ENCODE measurements at regions not wholly inside any gene's neighbourhood (a gene's known extent, or its start where the extent isn't known, plus 50 kb on each side); places are given as distances from the start of the nearest gene placed in this dataset.

DNA sequence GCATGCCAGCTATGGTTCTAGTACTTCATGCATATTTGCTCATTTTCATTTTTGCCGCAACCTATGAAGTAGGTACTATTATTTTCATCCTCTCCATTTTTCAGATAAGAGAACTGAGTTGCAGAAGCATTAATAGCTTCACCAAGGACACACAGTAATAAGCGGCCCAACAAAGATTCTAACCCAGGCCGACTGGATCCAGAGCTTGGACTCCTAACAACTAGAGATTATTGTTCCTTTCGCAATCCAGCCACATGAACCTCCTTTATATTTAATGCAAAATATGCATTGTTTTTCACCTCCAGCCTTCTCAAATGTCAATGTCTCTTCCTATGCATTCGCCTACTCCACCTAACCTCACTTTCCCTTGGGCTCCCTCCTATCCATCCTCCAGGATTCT is 148.3 kb downstream of the CCDC34 start:
- Histone ChIP-seq H3K27ac (ENCODE audit: low read depth, low read length, poor library complexity, severe bottlenecking) (no peak overlapping the region), H3K4me1 (ENCODE audit: insufficient read depth, low read length, poor library complexity, severe bottlenecking) (no peaks in the 10 kb centered on the region), H3K4me2 (ENCODE audit: low read length) (no peak overlapping the region), H3K79me2 (ENCODE audit: insufficient read depth, low read depth, low read length) (no peaks in the 10 kb centered on the region), H2AFZ (ENCODE audit: low read length) (no peak overlapping the region), H3K4me3 (ENCODE audit: low read depth, low read length, poor library complexity, severe bottlenecking) (no peak overlapping the region), H3K9me3 (ENCODE audit: low read length) (no peaks in the 10 kb centered on the region), H3K9me2 (ENCODE audit: insufficient read depth, low read length) (no peaks in the 10 kb centered on the region), H4K20me1 (ENCODE audit: insufficient read depth, low read length) (no peaks in the 10 kb centered on the region), H3K36me3 (ENCODE audit: insufficient read depth, low read length) (no peaks in the 10 kb centered on the region)
- no peak for DNase-seq (ENCODE audit: low spot score)
- POLR2A ChIA-PET = interaction anchor here (0.7 kb wide), 1 partner anchor 782 kb away, joined by 3 read pairs; no protein-coding TSS in a partner anchor
- TF ChIP-seq EZH2phosphoT487 (IDR thresholded peaks at IDR 0.05; ENCODE audit: borderline replicate concordance, low read depth, low read length) = no peak
- TF ChIP-seq, protein P1, sequence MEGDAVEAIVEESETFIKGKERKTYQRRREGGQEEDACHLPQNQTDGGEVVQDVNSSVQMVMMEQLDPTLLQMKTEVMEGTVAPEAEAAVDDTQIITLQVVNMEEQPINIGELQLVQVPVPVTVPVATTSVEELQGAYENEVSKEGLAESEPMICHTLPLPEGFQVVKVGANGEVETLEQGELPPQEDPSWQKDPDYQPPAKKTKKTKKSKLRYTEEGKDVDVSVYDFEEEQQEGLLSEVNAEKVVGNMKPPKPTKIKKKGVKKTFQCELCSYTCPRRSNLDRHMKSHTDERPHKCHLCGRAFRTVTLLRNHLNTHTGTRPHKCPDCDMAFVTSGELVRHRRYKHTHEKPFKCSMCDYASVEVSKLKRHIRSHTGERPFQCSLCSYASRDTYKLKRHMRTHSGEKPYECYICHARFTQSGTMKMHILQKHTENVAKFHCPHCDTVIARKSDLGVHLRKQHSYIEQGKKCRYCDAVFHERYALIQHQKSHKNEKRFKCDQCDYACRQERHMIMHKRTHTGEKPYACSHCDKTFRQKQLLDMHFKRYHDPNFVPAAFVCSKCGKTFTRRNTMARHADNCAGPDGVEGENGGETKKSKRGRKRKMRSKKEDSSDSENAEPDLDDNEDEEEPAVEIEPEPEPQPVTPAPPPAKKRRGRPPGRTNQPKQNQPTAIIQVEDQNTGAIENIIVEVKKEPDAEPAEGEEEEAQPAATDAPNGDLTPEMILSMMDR (conservative IDR thresholded peaks at IDR 0.05; ENCODE audit: low read length) = no peak
- intact Hi-C loops (cut with micrococcal nuclease; ENCODE audit: unreplicated experiment) = no loop called here
- CTCF ChIA-PET (ENCODE audit: unreplicated experiment) = no interaction called here
- no TSS peak for BruUV-seq (replicated peaks)

DNA sequence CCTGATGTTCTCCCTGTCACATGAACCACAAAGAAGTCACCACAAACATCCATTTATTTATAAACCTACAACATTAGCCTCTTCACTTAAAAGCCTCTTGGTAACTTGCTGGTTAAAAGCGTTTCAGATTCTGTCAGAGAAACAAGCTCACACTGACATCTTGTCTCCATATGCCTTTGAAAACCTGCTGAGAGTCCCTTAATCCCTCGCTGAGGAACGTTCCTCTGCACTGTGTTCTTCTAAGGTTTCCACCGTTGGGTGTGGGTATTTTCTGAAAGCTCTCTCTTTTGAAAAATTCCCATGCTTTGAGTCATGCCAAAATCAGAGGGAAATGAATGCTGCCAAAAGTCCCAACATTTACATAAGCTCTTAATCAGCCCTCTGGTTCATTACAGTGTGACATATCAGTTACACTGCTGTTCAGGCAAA is 149.8 kb downstream of the CCDC34 start:
- H3K9me3 ChIP-seq (ENCODE audit: low read length) = no peaks in the 10 kb centered on the region

GRCh38 chr11:27212248-27212780 is 150.7 kb downstream of the CCDC34 start:
- H2AFZ ChIP-seq (ENCODE audit: low read length) = no peak overlapping the region
- intact Hi-C loops (cut with micrococcal nuclease; ENCODE audit: unreplicated experiment) = no loop called here
- H3K27ac ChIP-seq (ENCODE audit: low read depth, low read length, poor library complexity, severe bottlenecking) = no peak overlapping the region
- no peaks in the 10 kb centered on the region for H3K9me2 ChIP-seq (ENCODE audit: insufficient read depth, low read length)
- no peaks in the 10 kb centered on the region for H4K20me1 ChIP-seq (ENCODE audit: insufficient read depth, low read length)
- no TSS peak for BruUV-seq (replicated peaks)
- H3K36me3 ChIP-seq (ENCODE audit: insufficient read depth, low read length) = no peaks in the 10 kb centered on the region
- H3K9me3 ChIP-seq (ENCODE audit: low read length) = no peaks in the 10 kb centered on the region
- H3K4me1 ChIP-seq (ENCODE audit: insufficient read depth, low read length, poor library complexity, severe bottlenecking) = no peaks in the 10 kb centered on the region
- ChIA-PET CTCF (ENCODE audit: unreplicated experiment) (no interaction called here), POLR2A (no interaction called here)
- no peak for DNase-seq (ENCODE audit: low spot score)
- H3K4me3 ChIP-seq (ENCODE audit: low read depth, low read length, poor library complexity, severe bottlenecking) = no peak overlapping the region
- no peak overlapping the region for H3K4me2 ChIP-seq (ENCODE audit: low read length)
- no peak for TF ChIP-seq EZH2phosphoT487 (IDR thresholded peaks at IDR 0.05; ENCODE audit: borderline replicate concordance, low read depth, low read length)
- TF ChIP-seq, protein P1 (conservative IDR thresholded peaks at IDR 0.05; ENCODE audit: low read length) = no peak
- no peaks in the 10 kb centered on the region for H3K79me2 ChIP-seq (ENCODE audit: insufficient read depth, low read depth, low read length)

More for the DNA sequence above, 149.8 kb downstream of the CCDC34 start:
- Histone ChIP-seq H3K4me3 (ENCODE audit: low read depth, low read length, poor library complexity, severe bottlenecking) (no peak overlapping the region), H3K4me1 (ENCODE audit: insufficient read depth, low read length, poor library complexity, severe bottlenecking) (no peaks in the 10 kb centered on the region), H3K79me2 (ENCODE audit: insufficient read depth, low read depth, low read length) (no peaks in the 10 kb centered on the region), H2AFZ (ENCODE audit: low read length) (no peak overlapping the region), H3K36me3 (ENCODE audit: insufficient read depth, low read length) (no peaks in the 10 kb centered on the region), H3K9me2 (ENCODE audit: insufficient read depth, low read length) (no peaks in the 10 kb centered on the region), H3K4me2 (ENCODE audit: low read length) (no peak overlapping the region), H4K20me1 (ENCODE audit: insufficient read depth, low read length) (no peaks in the 10 kb centered on the region), H3K27ac (ENCODE audit: low read depth, low read length, poor library complexity, severe bottlenecking) (no peak overlapping the region)
- intact Hi-C loops (cut with micrococcal nuclease; ENCODE audit: unreplicated experiment) = no loop called here
- no peak for DNase-seq (ENCODE audit: low spot score)
- CTCF ChIA-PET (ENCODE audit: unreplicated experiment) = no interaction called here
- POLR2A ChIA-PET = interaction anchor here (0.6 to 1.2 kb wide), 6 partner anchors 11 to 182 kb away, joined by 3 to 4 read pairs (median 4); no protein-coding TSS in a partner anchor
- BruUV-seq (replicated peaks) = no TSS peak
- TF ChIP-seq, protein P1 (conservative IDR thresholded peaks at IDR 0.05; ENCODE audit: low read length) = no peak
- TF ChIP-seq EZH2phosphoT487 (IDR thresholded peaks at IDR 0.05; ENCODE audit: borderline replicate concordance, low read depth, low read length) = no peak

Measured in OCI-LY7 (cell line).